ENCODE measurements at regions not wholly inside any gene's neighbourhood (a gene's known extent, or its start where the extent isn't known, plus 50 kb on each side); places are given as distances from the start of the nearest gene placed in this dataset.
A peak's percentile ranks its signal among the peaks of the same experiment; 100 is the strongest.

GRCh38 chr21:16585896-16586295 lies 856.1 kb downstream of the USP25 start:
- ATAC-seq = no peak
- peak overlapping the region in 3 of 10 donors; percentile 63 to 73 (median 68) for H3K27ac ChIP-seq
- intact Hi-C loops (cut with DNase I) = loop anchor here in 2 of 10 donors (10.0 kb wide), 3 partner anchors 51 to 161 kb away; no protein-coding TSS in a partner anchor

GRCh38 chr21:16587141-16587581 lies 857.4 kb downstream of the USP25 start:
- 42% methylated on average over 6 of the region's 6 CpGs for WGBS, 2 donors
- Histone ChIP-seq H3K9me3 (no peaks in the 10 kb centered on the region), H3K4me1 (peaks cover 2 to 32% (median 20%) of the 10 kb centered on the region in 9 donors), H3K4me3 (peak overlapping the region in 9 of 10 donors; percentile 1 to 47 (median 36)), H3K27me3 (no peaks in the 10 kb centered on the region), H3K27ac (peak overlapping the region in 9 of 10 donors; percentile 1 to 75 (median 63)), H3K36me3 (no peaks in the 10 kb centered on the region)
- ATAC-seq (peak; percentile 29 to 84 (median 75)), DNase-seq (peak; percentile 33 to 50)
- intact Hi-C loops (cut with DNase I) = loop anchor here in 2 of 10 donors (10.0 kb wide), 3 partner anchors 52 to 162 kb away; no protein-coding TSS in a partner anchor
- TF ChIP-seq, protein P1, sequence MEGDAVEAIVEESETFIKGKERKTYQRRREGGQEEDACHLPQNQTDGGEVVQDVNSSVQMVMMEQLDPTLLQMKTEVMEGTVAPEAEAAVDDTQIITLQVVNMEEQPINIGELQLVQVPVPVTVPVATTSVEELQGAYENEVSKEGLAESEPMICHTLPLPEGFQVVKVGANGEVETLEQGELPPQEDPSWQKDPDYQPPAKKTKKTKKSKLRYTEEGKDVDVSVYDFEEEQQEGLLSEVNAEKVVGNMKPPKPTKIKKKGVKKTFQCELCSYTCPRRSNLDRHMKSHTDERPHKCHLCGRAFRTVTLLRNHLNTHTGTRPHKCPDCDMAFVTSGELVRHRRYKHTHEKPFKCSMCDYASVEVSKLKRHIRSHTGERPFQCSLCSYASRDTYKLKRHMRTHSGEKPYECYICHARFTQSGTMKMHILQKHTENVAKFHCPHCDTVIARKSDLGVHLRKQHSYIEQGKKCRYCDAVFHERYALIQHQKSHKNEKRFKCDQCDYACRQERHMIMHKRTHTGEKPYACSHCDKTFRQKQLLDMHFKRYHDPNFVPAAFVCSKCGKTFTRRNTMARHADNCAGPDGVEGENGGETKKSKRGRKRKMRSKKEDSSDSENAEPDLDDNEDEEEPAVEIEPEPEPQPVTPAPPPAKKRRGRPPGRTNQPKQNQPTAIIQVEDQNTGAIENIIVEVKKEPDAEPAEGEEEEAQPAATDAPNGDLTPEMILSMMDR (IDR thresholded peaks at IDR 0.05) = no peak

More at GRCh38 chr21:16585896-16586295, 856.1 kb downstream of the USP25 start:
- H3K36me3 ChIP-seq = no peaks in the 10 kb centered on the region
- H3K4me3 ChIP-seq = no peak overlapping the region
- TF ChIP-seq, protein P1 (IDR thresholded peaks at IDR 0.05) = no peak
- no peak for DNase-seq
- H3K27me3 ChIP-seq = no peaks in the 10 kb centered on the region
- peaks cover 2 to 42% (median 20%) of the 10 kb centered on the region in 9 donors for H3K4me1 ChIP-seq
- 81 to 83% methylated on average over 3 of the region's 3 CpGs for WGBS, 2 donors
- H3K9me3 ChIP-seq = no peaks in the 10 kb centered on the region

- DNase-seq (no peak), ATAC-seq (peak in 7 of 8 donors; percentile 40 to 55 (median 48))
- Histone ChIP-seq H3K4me1 (peaks cover 2 to 38% (median 20%) of the 10 kb centered on the region in 9 donors), H3K36me3 (no peaks in the 10 kb centered on the region), H3K4me3 (peak overlapping the region; percentile 16 to 54 (median 44)), H3K27ac (peak overlapping the region in 9 of 10 donors; percentile 51 to 75 (median 68)), H3K9me3 (no peaks in the 10 kb centered on the region), H3K27me3 (no peaks in the 10 kb centered on the region)
- intact Hi-C loops (cut with DNase I) = loop anchor here in 2 of 10 donors (10.0 kb wide), 3 partner anchors 53 to 163 kb away; no protein-coding TSS in a partner anchor
- 14 to 17% methylated on average over 7 of the region's 7 CpGs for WGBS, 2 donors
- TF ChIP-seq, protein P1 (IDR thresholded peaks at IDR 0.05) = no peak
Measured at GRCh38 chr21:16587681-16588375, 858.0 kb downstream of the USP25 start.

GRCh38 chr21:16588433-16588860 lies 858.7 kb downstream of the USP25 start:
- TF ChIP-seq, protein P1 (IDR thresholded peaks at IDR 0.05) = no peak
- Histone ChIP-seq H3K9me3 (no peaks in the 10 kb centered on the region), H3K36me3 (peaks cover 0 to 5% (median 0%) of the 10 kb centered on the region in 9 donors), H3K4me3 (peak overlapping the region; percentile 16 to 54 (median 44)), H3K4me1 (peaks cover 2 to 43% (median 20%) of the 10 kb centered on the region in 9 donors), H3K27ac (peak overlapping the region in 9 of 10 donors; percentile 51 to 75 (median 68)), H3K27me3 (no peaks in the 10 kb centered on the region)
- intact Hi-C loops (cut with DNase I) = loop anchor here in 2 of 10 donors (10.0 kb wide), 3 partner anchors 54 to 164 kb away; no protein-coding TSS in a partner anchor
- peak; percentile 45 to 51 for DNase-seq
- ATAC-seq = peak; percentile 79 to 94 (median 91)
- WGBS, 2 donors = 15 to 27% methylated on average over 18 of the region's 18 CpGs
